NCI-H2171 (cell line): ENCODE measurements at regions not wholly inside any gene's neighbourhood (a gene's known extent, or its start where the extent isn't known, plus 50 kb on each side); places are given as distances from the start of the nearest gene placed in this dataset.

ENCODE experiments used
- DNase-seq: peaks from one replicate; lab custom pipeline; 2025; lab: John Stamatoyannopoulos, UW

- no peak for DNase-seq
Measured at GRCh38 chr4:92106816-92107215, 196.9 kb upstream of the GRID2 start.

- no peak for DNase-seq
Measured at GRCh38 chr4:92111493-92111892, 192.3 kb upstream of the GRID2 start.

GRCh38 chr4:92112805-92113204 is 191.0 kb upstream of the GRID2 start:
- no peak for DNase-seq

- no peak for DNase-seq
Measured at GRCh38 chr4:92120810-92121498, 182.8 kb upstream of the GRID2 start.

GRCh38 chr4:92122911-92123310 is 180.9 kb upstream of the GRID2 start:
- no peak for DNase-seq

- DNase-seq = no peak
Measured at GRCh38 chr4:92128676-92129075, 175.1 kb upstream of the GRID2 start.

- no peak for DNase-seq
Measured at GRCh38 chr4:92129408-92129994, 174.3 kb upstream of the GRID2 start.

- no peak for DNase-seq
Measured at GRCh38 chr4:92136434-92136833, 167.3 kb upstream of the GRID2 start.

- DNase-seq = no peak
Measured at GRCh38 chr4:92163348-92163747, 140.4 kb upstream of the GRID2 start.

GRCh38 chr4:92170340-92170739 is 133.4 kb upstream of the GRID2 start:
- no peak for DNase-seq

GRCh38 chr4:92172203-92172602 is 131.6 kb upstream of the GRID2 start:
- no peak for DNase-seq

- DNase-seq = no peak
Measured at GRCh38 chr4:92175250-92175649, 128.5 kb upstream of the GRID2 start.

- DNase-seq = no peak
Measured at GRCh38 chr4:92182006-92182735, 121.6 kb upstream of the GRID2 start.

- DNase-seq = no peak
Measured at GRCh38 chr4:92182736-92183407, 120.9 kb upstream of the GRID2 start.

GRCh38 chr4:92183825-92184224 is 119.9 kb upstream of the GRID2 start:
- no peak for DNase-seq

GRCh38 chr4:92184566-92184965 is 119.2 kb upstream of the GRID2 start:
- DNase-seq = no peak

GRCh38 chr4:92186239-92186638 is 117.5 kb upstream of the GRID2 start:
- DNase-seq = no peak

GRCh38 chr4:92189146-92189545 is 114.6 kb upstream of the GRID2 start:
- DNase-seq = no peak

- DNase-seq = no peak
Measured at GRCh38 chr4:92198711-92199110, 105.1 kb upstream of the GRID2 start.

GRCh38 chr4:92199135-92199534 is 104.6 kb upstream of the GRID2 start:
- DNase-seq = no peak

GRCh38 chr4:92210906-92211305 is 92.9 kb upstream of the GRID2 start:
- DNase-seq = no peak

GRCh38 chr4:92215476-92215875 is 88.3 kb upstream of the GRID2 start:
- peak; percentile 6 for DNase-seq

GRCh38 chr4:92231511-92231910 is 72.3 kb upstream of the GRID2 start:
- no peak for DNase-seq
